HepG2 (cell line): ENCODE measurements at regions not wholly inside any gene's neighbourhood (a gene's known extent, or its start where the extent isn't known, plus 50 kb on each side); places are given as distances from the start of the nearest gene placed in this dataset.
"Not testable (repeated sequence)": the region's sequence is repeated elsewhere in the genome, so short reads cannot be mapped to it uniquely, and the experiment has no call there.

Experiments used
- ATAC-seq: fragments of 200-7000 bp; cut with Tn5 transposase; 3 replicates; pipeline ENCODE4 v1.9.1; 2020; ENCODE audit warnings: mild to moderate bottlenecking, moderate library complexity
- BruUV-seq: library from RNA; stranded (reverse); fragments of 400-500 nt; replicated peaks from 2 replicates; lab custom pipeline; 2021; lab: Mats Ljungman, UMichigan
- CTCF ChIA-PET: fragments of 300-600 bp; formaldehyde crosslinking; extraction: SDS; loops from one replicate; lab custom pipeline; 2021; ENCODE audit warnings: low total read pairs, inconsistent platforms, low intra/inter-chr PET ratio; lab: Yijun Ruan, JAX
- POLR2A ChIA-PET: fragments of 350-600 bp; sonication (Branson Sonifier 250); formaldehyde crosslinking; loops from one replicate; lab custom pipeline; 2020; ENCODE audit warnings: antibody characterized with exemption, inconsistent platforms; lab: Yijun Ruan, JAX
- DNase-seq: peaks from one replicate; pipeline ENCODE4 v3.0.0-alpha.2; 2015; ENCODE audit warnings: low spot score
- FAIRE-seq: peaks from 3 replicates; lab custom pipeline; 2011; peaks lifted over from hg19 to GRCh38; lab: Jason Lieb, UNC
- H2AFZ ChIP-seq: one replicate; pipeline ENCODE4 v1.6.1; 2011; ENCODE audit warnings: low read length, inconsistent platforms
- H3K27ac ChIP-seq: fragments of 300-600 bp; 3 replicates; pipeline ENCODE4 v1.8.0; 2011; ENCODE audit warnings: mixed run types, mild to moderate bottlenecking, mixed read lengths, low read length, inconsistent platforms; ENCODE audit not compliant: insufficient read depth; ENCODE audit errors: extremely low read length
- H3K27me3 ChIP-seq, 2 experiments: fragments of 200-600 bp in 1 of 2; 2 replicates in 1 of 2; 3 replicates in 1 of 2; pipeline versions ENCODE4 v1.6.0 to v1.8.0; 2011; ENCODE audit warnings: low read length in 2 of 2, mild to moderate bottlenecking in 2 of 2, moderate library complexity in 2 of 2, inconsistent platforms in 1 of 2; ENCODE audit not compliant: insufficient read depth in 2 of 2, control insufficient read depth in 1 of 2
- H3K36me3 ChIP-seq, 2 experiments: fragments of 200-600 bp in 1 of 2; replicated peaks in 1 of 2; 2 replicates in 1 of 2; 3 replicates in 1 of 2; pipeline versions ENCODE4 v1.5.1 to v1.8.0; 2011; ENCODE audit warnings: low read length in 2 of 2, inconsistent platforms in 1 of 2; ENCODE audit not compliant: insufficient read depth in 2 of 2, control insufficient read depth in 1 of 2
- H3K4me1 ChIP-seq: 2 replicates; pipeline ENCODE4 v1.5.1; 2012; ENCODE audit warnings: low read length, inconsistent platforms; ENCODE audit not compliant: insufficient read depth
- H3K4me2 ChIP-seq: 2 replicates; pipeline ENCODE4 v1.6.0; 2011; ENCODE audit warnings: low read depth, low read length, inconsistent platforms
- H3K4me3 ChIP-seq, 3 experiments: fragments of 200-600 bp in 1 of 3; sonication (generic), shearing (Covaris generic) in 1 of 3; replicated peaks in 1 of 3; 2 replicates each; pipeline ENCODE4 v1.5.1; 2011 to 2016; ENCODE audit warnings: low read length in 3 of 3, inconsistent platforms in 2 of 3, low read depth in 2 of 3, mild to moderate bottlenecking in 2 of 3, control low read depth in 1 of 3, mixed read lengths in 1 of 3; ENCODE audit not compliant: insufficient read depth in 1 of 3
- H3K79me2 ChIP-seq: one replicate; pipeline ENCODE4 v1.6.1; 2011; ENCODE audit warnings: low read length, inconsistent platforms; ENCODE audit not compliant: insufficient read depth
- H3K9ac ChIP-seq: 2 replicates; pipeline ENCODE4 v1.6.0; 2011; ENCODE audit warnings: mild to moderate bottlenecking, low read depth, low read length, inconsistent platforms; ENCODE audit not compliant: insufficient read depth
- H3K9me3 ChIP-seq: 2 replicates; pipeline ENCODE4 v1.5.1; 2012; ENCODE audit warnings: mild to moderate bottlenecking, low read length
- H4K20me1 ChIP-seq: 2 replicates; pipeline ENCODE4 v1.6.0; 2011; ENCODE audit warnings: inconsistent platforms, mild to moderate bottlenecking, low read length, moderate library complexity; ENCODE audit not compliant: insufficient read depth
- WGBS: methylation state at CpG from one replicate; pipeline ENCODE4 v1.1.6; 2017; ENCODE audit warnings: low lambda C conversion rate; 5-methylcytosine and 5-hydroxymethylcytosine counted together
- in situ Hi-C: cut with HindIII; loops from 2 replicates; pipeline ENCODE4 v1.10.0; 2017; ENCODE audit warnings: low pct_unique_long_range_greater_than_20kb; ENCODE audit not compliant: extremely low pct_ligation_motif_present
- intact Hi-C: fragments of 100-400 bp; cut with micrococcal nuclease; formaldehyde crosslinking; loops from one replicate; pipeline ENCODE4 v1.10.0; 2022; ENCODE audit not compliant: unreplicated experiment

- H4K20me1 ChIP-seq, H3K79me2 ChIP-seq, BruUV-seq, intact Hi-C loops, ATAC-seq, H3K27ac ChIP-seq, H3K9ac ChIP-seq, in situ Hi-C loops, H3K4me1 ChIP-seq, FAIRE-seq, H3K4me3 ChIP-seq, H3K36me3 ChIP-seq, H3K4me2 ChIP-seq, POLR2A ChIA-PET, DNase-seq, H3K27me3 ChIP-seq, CTCF ChIA-PET, H2AFZ ChIP-seq: not testable (repeated sequence)
- whole genome bisulfite sequencing, result 8% methylated on average over 5 of the region's 5 CpGs
- peaks cover 85% of the 10 kb centered on the region for H3K9me3 ChIP-seq
Observed at GRCh38 chr15:24240580-24240979, 435.0 kb upstream of the NPAP1 start.

DNA sequence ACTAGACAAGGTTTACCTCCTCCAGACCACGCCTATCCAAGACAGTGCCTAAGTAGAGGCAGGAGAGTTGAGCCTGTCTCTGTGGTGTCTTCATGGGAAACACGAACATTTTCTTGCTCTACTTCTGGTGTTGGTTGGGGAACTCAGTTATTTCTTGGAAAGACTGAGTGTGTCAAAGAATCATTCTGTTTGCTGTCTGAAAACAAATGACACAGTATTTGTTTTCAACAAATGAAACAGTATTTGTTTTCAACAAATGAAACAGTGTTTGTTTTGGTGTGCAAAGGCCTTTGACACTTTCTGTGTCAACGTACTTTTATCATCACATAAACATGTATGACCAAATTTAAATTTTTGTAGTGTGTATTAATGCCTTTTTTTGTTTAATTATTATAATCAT lies 416.5 kb upstream of the NPAP1 start:
- H3K4me3 ChIP-seq, H3K79me2 ChIP-seq, H3K27me3 ChIP-seq, BruUV-seq, FAIRE-seq, POLR2A ChIA-PET, DNase-seq, H4K20me1 ChIP-seq, H3K36me3 ChIP-seq, H3K9ac ChIP-seq, H3K27ac ChIP-seq, in situ Hi-C loops, ATAC-seq, H2AFZ ChIP-seq, intact Hi-C loops, CTCF ChIA-PET, H3K4me1 ChIP-seq, H3K4me2 ChIP-seq: not testable (repeated sequence)
- 2% methylated on average over 3 of the region's 3 CpGs for WGBS
- peaks cover 39% of the 10 kb centered on the region for H3K9me3 ChIP-seq

GRCh38 chr15:24260407-24260806 lies 415.2 kb upstream of the NPAP1 start:
- H2AFZ ChIP-seq, ATAC-seq, H3K4me3 ChIP-seq, FAIRE-seq, in situ Hi-C loops, H3K4me2 ChIP-seq, intact Hi-C loops, H3K9ac ChIP-seq, H3K36me3 ChIP-seq, H3K27ac ChIP-seq, H4K20me1 ChIP-seq, POLR2A ChIA-PET, CTCF ChIA-PET, H3K4me1 ChIP-seq, H3K27me3 ChIP-seq, BruUV-seq, DNase-seq, H3K79me2 ChIP-seq: not testable (repeated sequence)
- H3K9me3 ChIP-seq, result peaks cover 42% of the 10 kb centered on the region
- 65% methylated on average over 7 of the region's 10 CpGs for WGBS

DNA sequence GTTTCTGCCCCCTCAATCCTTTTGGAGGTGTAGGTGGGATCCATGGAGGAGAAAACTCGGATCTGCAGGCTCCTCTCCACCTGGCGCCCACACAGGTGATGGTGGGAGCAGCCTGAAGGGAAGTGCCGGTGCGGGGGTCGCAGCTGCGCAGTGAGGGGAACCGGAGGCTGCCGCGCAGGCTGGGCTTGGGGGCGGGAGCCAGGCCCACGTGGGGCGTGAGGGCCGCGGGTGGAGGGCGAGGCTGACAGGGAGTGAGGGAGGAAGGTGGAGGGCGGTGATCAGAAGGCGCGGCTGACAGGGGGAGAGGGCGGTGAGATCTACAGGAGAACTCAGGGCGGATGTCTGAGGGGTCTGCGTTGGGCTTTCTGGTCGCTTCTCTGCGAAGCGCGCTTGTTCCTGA lies 414.7 kb upstream of the NPAP1 start:
- CTCF ChIA-PET, POLR2A ChIA-PET: not testable (repeated sequence)
- WGBS, result 49% methylated on average over 18 of the region's 25 CpGs

More for the DNA sequence above, 414.7 kb upstream of the NPAP1 start:
- H2AFZ ChIP-seq, H3K9ac ChIP-seq, H3K4me2 ChIP-seq, FAIRE-seq, H3K79me2 ChIP-seq, BruUV-seq, ATAC-seq, H3K4me1 ChIP-seq, H4K20me1 ChIP-seq, in situ Hi-C loops, H3K27me3 ChIP-seq, H3K4me3 ChIP-seq, H3K27ac ChIP-seq, H3K36me3 ChIP-seq, DNase-seq, intact Hi-C loops: not testable (repeated sequence)
- H3K9me3 ChIP-seq, result peaks cover 42% of the 10 kb centered on the region
